WERI-Rb-1 (cell line): ENCODE measurements at regions not wholly inside any gene's neighbourhood (a gene's known extent, or its start where the extent isn't known, plus 50 kb on each side); places are given as distances from the start of the nearest gene placed in this dataset.

Source experiments
- DNase-seq: peaks from one replicate; pipeline ENCODE4 v3.0.0-alpha.2; 2020
- H3K27ac ChIP-seq: fragments of 250-450 bp; sonication (Bioruptor Pico); 2 replicates; pipeline ENCODE4 v1.5.1; 2020; ENCODE audit warnings: mild to moderate bottlenecking, moderate library complexity
- H3K27me3 ChIP-seq: fragments of 250-450 bp; sonication (Bioruptor Pico); 2 replicates; pipeline ENCODE4 v1.5.1; 2021; ENCODE audit warnings: mild to moderate bottlenecking, low read depth, moderate library complexity; ENCODE audit not compliant: insufficient read depth, severe bottlenecking
- H3K36me3 ChIP-seq: fragments of 250-450 bp; sonication (Bioruptor Pico); 2 replicates; pipeline ENCODE4 v1.5.1; 2020; ENCODE audit warnings: mild to moderate bottlenecking, moderate library complexity
- H3K4me3 ChIP-seq: 2 replicates; pipeline ENCODE4 v1.5.1; 2011; ENCODE audit warnings: low read depth, mild to moderate bottlenecking, control low read depth, low read length
- H3K9me3 ChIP-seq: fragments of 250-450 bp; sonication (Bioruptor Pico); 2 replicates; pipeline ENCODE4 v1.5.1; 2021; ENCODE audit warnings: mild to moderate bottlenecking, moderate library complexity; ENCODE audit not compliant: severe bottlenecking
- CTCF ChIP-seq: IDR thresholded peaks from 2 replicates; pipeline ENCODE4 v1.5.1; 2011; ENCODE audit warnings: low read depth, mild to moderate bottlenecking, control low read depth, inconsistent platforms, low read length

GRCh38 chr7:41252551-41252950 is 450.3 kb downstream of the INHBA start:
- no peak for TF ChIP-seq CTCF
- H3K36me3 ChIP-seq = no peaks in the 10 kb centered on the region
- peaks cover 40% of the 10 kb centered on the region for H3K27me3 ChIP-seq
- H3K9me3 ChIP-seq = no peaks in the 10 kb centered on the region
- no peak overlapping the region for H3K27ac ChIP-seq
- no peak for DNase-seq
- no peak overlapping the region for H3K4me3 ChIP-seq

- Histone ChIP-seq H3K36me3 (no peaks in the 10 kb centered on the region), H3K9me3 (no peaks in the 10 kb centered on the region), H3K27ac (no peak overlapping the region), H3K27me3 (peaks cover 51% of the 10 kb centered on the region), H3K4me3 (no peak overlapping the region)
- no peak for DNase-seq
- TF ChIP-seq CTCF = no peak
Observed at GRCh38 chr7:41247143-41247865, 455.6 kb downstream of the INHBA start.

- TF ChIP-seq CTCF = no peak
- Histone ChIP-seq H3K27me3 (peaks cover 57% of the 10 kb centered on the region), H3K4me3 (no peak overlapping the region), H3K36me3 (no peaks in the 10 kb centered on the region), H3K27ac (no peak overlapping the region), H3K9me3 (no peaks in the 10 kb centered on the region)
- DNase-seq = no peak
Observed at GRCh38 chr7:41245916-41246315, 457.0 kb downstream of the INHBA start.

GRCh38 chr7:41244246-41244645 is 458.6 kb downstream of the INHBA start:
- H3K4me3 ChIP-seq = no peak overlapping the region
- H3K27ac ChIP-seq = no peak overlapping the region
- peaks cover 45% of the 10 kb centered on the region for H3K27me3 ChIP-seq
- no peak for TF ChIP-seq CTCF
- no peaks in the 10 kb centered on the region for H3K36me3 ChIP-seq
- DNase-seq = no peak
- H3K9me3 ChIP-seq = no peaks in the 10 kb centered on the region

- H3K27ac ChIP-seq = no peak overlapping the region
- TF ChIP-seq CTCF = no peak
- H3K4me3 ChIP-seq = no peak overlapping the region
- H3K9me3 ChIP-seq = no peaks in the 10 kb centered on the region
- peaks cover 40% of the 10 kb centered on the region for H3K27me3 ChIP-seq
- no peak for DNase-seq
- no peaks in the 10 kb centered on the region for H3K36me3 ChIP-seq
Observed at GRCh38 chr7:41241641-41242040, 461.2 kb downstream of the INHBA start.

GRCh38 chr7:41239596-41239995 is 463.3 kb downstream of the INHBA start:
- DNase-seq = no peak
- Histone ChIP-seq H3K4me3 (no peak overlapping the region), H3K36me3 (no peaks in the 10 kb centered on the region), H3K9me3 (no peaks in the 10 kb centered on the region), H3K27ac (no peak overlapping the region), H3K27me3 (peaks cover 31% of the 10 kb centered on the region)
- TF ChIP-seq CTCF = no peak
